Loucy (cell line): ENCODE measurements at regions not wholly inside any gene's neighbourhood (a gene's known extent, or its start where the extent isn't known, plus 50 kb on each side); places are given as distances from the start of the nearest gene placed in this dataset.

ENCODE experiments used
- EZH2phosphoT487 ChIP-seq: fragments of 200-600 bp; IDR thresholded peaks from 2 replicates; pipeline ENCODE4 v1.6.1; 2018; ENCODE audit warnings: antibody characterized with exemption, mild to moderate bottlenecking, moderate library complexity, borderline replicate concordance
- TF ChIP-seq, protein P1 (sequence below): fragments of 200-600 bp; sonication (generic); conservative IDR thresholded peaks from 2 replicates; pipeline ENCODE4 v1.5.1; 2014; ENCODE audit warnings: mild to moderate bottlenecking, antibody characterized with exemption, low read length

DNA sequence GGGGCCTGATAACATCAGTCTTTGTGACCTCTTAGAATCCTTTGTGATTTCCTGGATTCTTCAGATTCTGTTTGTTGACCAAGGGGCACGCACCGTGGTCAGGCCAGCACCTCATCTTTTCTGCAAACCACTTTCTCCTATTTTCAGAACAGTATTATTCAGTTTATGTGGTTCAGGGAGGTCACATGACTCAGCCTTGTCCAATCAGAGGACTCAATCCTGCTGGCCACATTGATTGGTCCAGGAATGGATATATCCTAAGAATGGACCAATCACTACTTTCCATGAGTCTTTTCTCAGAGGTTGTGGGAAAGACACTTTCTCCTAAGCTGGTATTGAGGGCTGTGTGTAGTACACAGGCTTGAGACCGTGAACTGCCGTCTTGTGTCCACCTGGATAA lies 123.1 kb upstream of the EEF2KMT start:
- no peak for TF ChIP-seq EZH2phosphoT487
- TF ChIP-seq, protein P1, sequence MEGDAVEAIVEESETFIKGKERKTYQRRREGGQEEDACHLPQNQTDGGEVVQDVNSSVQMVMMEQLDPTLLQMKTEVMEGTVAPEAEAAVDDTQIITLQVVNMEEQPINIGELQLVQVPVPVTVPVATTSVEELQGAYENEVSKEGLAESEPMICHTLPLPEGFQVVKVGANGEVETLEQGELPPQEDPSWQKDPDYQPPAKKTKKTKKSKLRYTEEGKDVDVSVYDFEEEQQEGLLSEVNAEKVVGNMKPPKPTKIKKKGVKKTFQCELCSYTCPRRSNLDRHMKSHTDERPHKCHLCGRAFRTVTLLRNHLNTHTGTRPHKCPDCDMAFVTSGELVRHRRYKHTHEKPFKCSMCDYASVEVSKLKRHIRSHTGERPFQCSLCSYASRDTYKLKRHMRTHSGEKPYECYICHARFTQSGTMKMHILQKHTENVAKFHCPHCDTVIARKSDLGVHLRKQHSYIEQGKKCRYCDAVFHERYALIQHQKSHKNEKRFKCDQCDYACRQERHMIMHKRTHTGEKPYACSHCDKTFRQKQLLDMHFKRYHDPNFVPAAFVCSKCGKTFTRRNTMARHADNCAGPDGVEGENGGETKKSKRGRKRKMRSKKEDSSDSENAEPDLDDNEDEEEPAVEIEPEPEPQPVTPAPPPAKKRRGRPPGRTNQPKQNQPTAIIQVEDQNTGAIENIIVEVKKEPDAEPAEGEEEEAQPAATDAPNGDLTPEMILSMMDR = no peak
